Testis (tissue), 2 donors: ENCODE measurements at regions not wholly inside any gene's neighbourhood (a gene's known extent, or its start where the extent isn't known, plus 50 kb on each side); places are given as distances from the start of the nearest gene placed in this dataset.

Experiments
- CTCF ChIP-seq, 3 experiments: fragments of 450-650 bp in 2 of 3; fragments of 200-600 bp in 1 of 3; sonication (generic) in 1 of 3; IDR thresholded peaks; one replicate each; pipeline ENCODE4 v1.5.1; 2016 to 2019; ENCODE audit warnings: antibody characterized with exemption in 3 of 3, mild to moderate bottlenecking in 2 of 3, moderate library complexity in 1 of 3
- POLR2A ChIP-seq: fragments of 450-650 bp; IDR thresholded peaks from one replicate; pipeline ENCODE4 v1.6.1; 2017; ENCODE audit warnings: antibody characterized with exemption, mild to moderate bottlenecking, moderate library complexity

- no peak for TF ChIP-seq CTCF (IDR thresholded peaks at IDR 0.05)
- no peak for TF ChIP-seq POLR2A
Observed at GRCh38 chr1:238489006-238489405, 598.3 kb upstream of the ZP4 start.
